ENCODE measurements at regions not wholly inside any gene's neighbourhood (a gene's known extent, or its start where the extent isn't known, plus 50 kb on each side); places are given as distances from the start of the nearest gene placed in this dataset.
"Not testable (repeated sequence)": the region's sequence is repeated elsewhere in the genome, so short reads cannot be mapped to it uniquely, and the experiment has no call there.

DNA sequence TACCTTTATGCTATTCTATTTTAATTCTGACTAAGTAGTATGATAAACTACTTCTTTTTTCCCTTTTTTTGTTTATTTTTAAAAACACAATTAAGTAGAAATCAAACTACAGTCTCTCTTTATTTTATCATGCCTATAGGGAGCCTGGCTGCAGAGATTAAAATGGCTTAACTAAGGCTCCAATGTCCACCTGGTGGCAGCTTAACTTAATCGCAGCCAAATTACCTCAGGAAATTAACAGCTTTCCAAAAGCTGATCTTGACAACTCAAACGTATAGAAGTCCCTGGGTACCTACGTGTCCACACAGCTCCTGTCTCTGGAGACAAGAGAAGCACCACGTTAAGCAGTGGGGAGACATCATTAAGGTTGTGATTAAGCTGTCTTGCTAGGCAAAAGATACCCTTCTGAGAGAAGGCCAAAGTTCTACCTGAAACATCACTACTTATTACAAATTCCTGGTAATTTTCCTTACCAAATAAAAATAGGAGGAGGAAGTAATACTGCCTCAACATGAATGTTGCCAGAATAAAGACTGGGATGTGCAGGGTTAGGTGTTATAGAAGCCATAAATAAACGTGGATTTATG, 63.2 kb upstream of the SNX19 start:
- BruUV-seq (replicated peaks), result no TSS peak
- intact Hi-C loops (cut with micrococcal nuclease), result loop anchor here (1.0 kb wide), 1 partner anchor 56 kb away; no protein-coding TSS in a partner anchor
- peaks cover 30% of the 10 kb centered on the region for H3K27me3 Mint-ChIP-seq (ENCODE audit: insufficient read depth, unreplicated experiment)

DNA sequence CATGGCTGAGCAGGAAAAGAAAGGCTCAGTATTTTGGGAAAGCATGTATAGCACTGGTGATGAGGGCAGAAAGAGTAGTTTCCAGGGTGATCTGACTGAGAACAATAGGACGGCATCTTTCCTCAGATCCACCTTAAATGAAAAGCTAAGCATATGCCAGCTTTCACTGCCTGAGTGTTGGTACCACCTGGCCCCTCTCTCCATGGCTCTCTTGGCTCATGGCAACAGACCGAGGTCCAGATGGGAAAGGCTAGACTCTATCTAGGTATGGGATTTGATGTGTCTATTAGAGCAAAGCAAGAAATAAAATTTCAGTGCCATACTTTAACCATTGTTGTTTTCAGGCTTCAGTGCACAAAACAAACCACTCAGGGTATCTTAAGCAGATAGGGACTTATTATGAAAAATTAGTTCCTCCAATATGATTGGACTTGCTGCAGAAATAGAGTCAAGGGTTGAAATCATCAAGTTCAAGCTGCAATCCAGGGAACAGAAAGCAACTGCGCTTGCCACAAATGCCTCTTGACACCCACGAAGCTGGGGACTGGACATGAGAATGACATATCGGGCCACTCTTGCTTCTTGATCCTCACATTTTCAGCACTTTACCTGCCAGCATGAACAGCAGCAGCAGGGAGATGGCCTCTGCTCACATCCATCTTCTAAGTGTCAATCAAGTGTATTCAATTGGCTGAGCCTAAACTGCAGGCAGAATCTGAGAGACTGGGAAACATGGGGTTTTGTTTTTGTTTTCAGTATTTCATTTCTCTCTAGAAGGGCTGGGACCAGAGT, 64.0 kb upstream of the SNX19 start:
- H3K4me1 Mint-ChIP-seq (ENCODE audit: insufficient read depth, unreplicated experiment), result no peaks in the 10 kb centered on the region
- DNase-seq (ENCODE audit: unreplicated experiment), result no peak
- no peaks in the 10 kb centered on the region for H3K36me3 Mint-ChIP-seq (ENCODE audit: insufficient read depth, unreplicated experiment)
- peaks cover 4% of the 10 kb centered on the region for H3K9me3 Mint-ChIP-seq (ENCODE audit: unreplicated experiment)
- intact Hi-C loops (cut with micrococcal nuclease), result no loop called here
- H3K27me3 Mint-ChIP-seq (ENCODE audit: insufficient read depth, unreplicated experiment), result peaks cover 22% of the 10 kb centered on the region
- CTCF ChIA-PET, result interaction anchor here (0.6 to 3.3 kb wide), 29 partner anchors 10 to 1887 kb away, joined by 3 to 24 read pairs (median 7); partner anchors contain the start of gene SNX19
- H3K27ac Mint-ChIP-seq (ENCODE audit: low read depth, unreplicated experiment), result no peak overlapping the region
- H3K4me3 Mint-ChIP-seq (ENCODE audit: unreplicated experiment), result no peak overlapping the region
- TF ChIP-seq, protein P1, sequence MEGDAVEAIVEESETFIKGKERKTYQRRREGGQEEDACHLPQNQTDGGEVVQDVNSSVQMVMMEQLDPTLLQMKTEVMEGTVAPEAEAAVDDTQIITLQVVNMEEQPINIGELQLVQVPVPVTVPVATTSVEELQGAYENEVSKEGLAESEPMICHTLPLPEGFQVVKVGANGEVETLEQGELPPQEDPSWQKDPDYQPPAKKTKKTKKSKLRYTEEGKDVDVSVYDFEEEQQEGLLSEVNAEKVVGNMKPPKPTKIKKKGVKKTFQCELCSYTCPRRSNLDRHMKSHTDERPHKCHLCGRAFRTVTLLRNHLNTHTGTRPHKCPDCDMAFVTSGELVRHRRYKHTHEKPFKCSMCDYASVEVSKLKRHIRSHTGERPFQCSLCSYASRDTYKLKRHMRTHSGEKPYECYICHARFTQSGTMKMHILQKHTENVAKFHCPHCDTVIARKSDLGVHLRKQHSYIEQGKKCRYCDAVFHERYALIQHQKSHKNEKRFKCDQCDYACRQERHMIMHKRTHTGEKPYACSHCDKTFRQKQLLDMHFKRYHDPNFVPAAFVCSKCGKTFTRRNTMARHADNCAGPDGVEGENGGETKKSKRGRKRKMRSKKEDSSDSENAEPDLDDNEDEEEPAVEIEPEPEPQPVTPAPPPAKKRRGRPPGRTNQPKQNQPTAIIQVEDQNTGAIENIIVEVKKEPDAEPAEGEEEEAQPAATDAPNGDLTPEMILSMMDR (IDR thresholded peaks at IDR 0.05; ENCODE audit: unreplicated experiment), result no peak
- no TSS peak for BruUV-seq (replicated peaks)
- POLR2A ChIA-PET, result interaction anchor here (0.6 to 2.3 kb wide), 2 partner anchors 33 to 64 kb away, joined by 6 to 8 read pairs; partner anchors contain the start of gene SNX19

More for the DNA sequence above, 63.2 kb upstream of the SNX19 start:
- ChIA-PET CTCF (interaction anchor here (0.6 to 3.3 kb wide), 27 partner anchors 11 to 1843 kb away, joined by 3 to 24 read pairs (median 5); partner anchors contain the start of gene SNX19), POLR2A (interaction anchor here (0.6 to 2.3 kb wide), 3 partner anchors 16 to 63 kb away, joined by 3 to 8 read pairs (median 6); partner anchors contain the start of gene SNX19)
- H3K9me3 Mint-ChIP-seq (ENCODE audit: unreplicated experiment), result peaks cover 4% of the 10 kb centered on the region
- H3K27ac Mint-ChIP-seq (ENCODE audit: low read depth, unreplicated experiment), result no peak overlapping the region
- DNase-seq (ENCODE audit: unreplicated experiment), result peak; percentile 53
- H3K36me3 Mint-ChIP-seq (ENCODE audit: insufficient read depth, unreplicated experiment), result no peaks in the 10 kb centered on the region
- no peaks in the 10 kb centered on the region for H3K4me1 Mint-ChIP-seq (ENCODE audit: insufficient read depth, unreplicated experiment)
- no peak overlapping the region for H3K4me3 Mint-ChIP-seq (ENCODE audit: unreplicated experiment)
- TF ChIP-seq, protein P1 (IDR thresholded peaks at IDR 0.05; ENCODE audit: unreplicated experiment), result peak; percentile 64

DNA sequence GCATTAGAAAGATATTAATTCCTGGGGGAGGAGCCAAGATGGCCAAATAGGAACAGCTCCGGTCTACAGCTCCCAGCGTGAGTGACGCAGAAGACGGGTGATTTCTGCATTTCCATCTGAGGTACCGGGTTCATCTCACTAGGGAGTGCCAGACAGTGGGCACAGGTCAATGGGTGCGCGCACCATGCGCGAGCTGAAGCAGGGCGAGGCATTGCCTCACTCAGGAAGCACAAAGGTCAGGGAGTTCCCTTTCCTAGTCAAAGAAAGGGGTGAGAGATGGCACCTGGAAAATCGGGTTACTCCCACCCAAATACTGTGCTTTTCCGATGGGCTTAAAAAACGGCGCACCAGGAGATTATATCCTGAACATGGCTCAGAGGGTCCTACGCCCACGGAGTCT, 68.0 kb upstream of the SNX19 start:
- BruUV-seq (replicated peaks); POLR2A ChIA-PET; H3K27me3 Mint-ChIP-seq (ENCODE audit: insufficient read depth, unreplicated experiment); H3K36me3 Mint-ChIP-seq (ENCODE audit: insufficient read depth, unreplicated experiment); H3K4me3 Mint-ChIP-seq (ENCODE audit: unreplicated experiment); CTCF ChIA-PET; H3K27ac Mint-ChIP-seq (ENCODE audit: low read depth, unreplicated experiment); H3K9me3 Mint-ChIP-seq (ENCODE audit: unreplicated experiment); H3K4me1 Mint-ChIP-seq (ENCODE audit: insufficient read depth, unreplicated experiment); intact Hi-C loops (cut with micrococcal nuclease); DNase-seq (ENCODE audit: unreplicated experiment): not testable (repeated sequence)

DNA sequence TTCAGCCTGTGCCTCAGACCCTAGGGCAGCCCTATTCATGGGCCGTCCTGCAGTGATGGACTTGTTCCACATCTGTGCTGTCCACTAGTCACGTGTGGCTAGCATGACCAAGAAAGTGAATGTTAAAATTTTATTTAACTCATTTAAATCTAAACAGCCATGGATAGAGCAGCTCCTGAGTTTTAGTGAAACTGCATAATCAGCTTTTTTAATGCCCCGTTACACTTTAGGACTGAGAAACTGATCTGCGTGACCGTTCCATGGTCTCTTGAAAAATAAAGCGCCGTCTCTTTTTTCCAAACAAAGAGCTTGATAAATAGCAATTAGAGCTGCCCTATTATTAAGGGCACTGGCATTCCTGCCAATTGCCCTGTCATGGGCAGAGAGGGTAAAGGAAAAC, 76.5 kb upstream of the SNX19 start:
- Mint-ChIP-seq H3K4me3 (ENCODE audit: unreplicated experiment) (no peak overlapping the region), H3K27me3 (ENCODE audit: insufficient read depth, unreplicated experiment) (no peaks in the 10 kb centered on the region), H3K4me1 (ENCODE audit: insufficient read depth, unreplicated experiment) (no peaks in the 10 kb centered on the region), H3K27ac (ENCODE audit: low read depth, unreplicated experiment) (no peak overlapping the region), H3K36me3 (ENCODE audit: insufficient read depth, unreplicated experiment) (no peaks in the 10 kb centered on the region), H3K9me3 (ENCODE audit: unreplicated experiment) (no peaks in the 10 kb centered on the region)
- TF ChIP-seq, protein P1 (IDR thresholded peaks at IDR 0.05; ENCODE audit: unreplicated experiment), result no peak
- intact Hi-C loops (cut with micrococcal nuclease), result no loop called here
- CTCF ChIA-PET, result interaction anchor here (1.1 to 1.4 kb wide), 4 partner anchors 13 to 558 kb away, joined by 3 to 5 read pairs (median 4); no protein-coding TSS in a partner anchor
- POLR2A ChIA-PET, result interaction anchor here (1.8 kb wide), 1 partner anchor 9 kb away, joined by 4 read pairs; no protein-coding TSS in a partner anchor
- no TSS peak for BruUV-seq (replicated peaks)
- DNase-seq (ENCODE audit: unreplicated experiment), result no peak

Measured in MCF 10A (cell line).